Sigmoid colon (tissue), 6 donors: ENCODE measurements at regions not wholly inside any gene's neighbourhood (a gene's known extent, or its start where the extent isn't known, plus 50 kb on each side); places are given as distances from the start of the nearest gene placed in this dataset.

Source experiments
- DNase-seq: peaks from one replicate; pipeline ENCODE4 v3.0.0-alpha.2; 2019
- H3K27ac ChIP-seq, 4 donors: fragments of 200-600 bp; sonication (generic); one replicate each; pipeline ENCODE4 v1.5.1; 2016 to 2019; ENCODE audit warnings: mild to moderate bottlenecking in 1 of 4
- H3K27me3 ChIP-seq, 3 donors: fragments of 200-600 bp; sonication (generic); one replicate each; pipeline ENCODE4 v1.5.1; 2019; ENCODE audit warnings: mild to moderate bottlenecking in 1 of 3
- H3K36me3 ChIP-seq, 4 donors: fragments of 200-600 bp; sonication (generic); one replicate each; pipeline ENCODE4 v1.5.1; 2016 to 2019
- H3K4me1 ChIP-seq, 4 donors: fragments of 200-600 bp; sonication (generic); one replicate each; pipeline ENCODE4 v1.5.1; 2017 to 2019
- H3K4me3 ChIP-seq, 4 donors: fragments of 200-600 bp; sonication (generic); one replicate each; pipeline ENCODE4 v1.5.1; 2017 to 2019; ENCODE audit warnings: mild to moderate bottlenecking in 2 of 4, moderate library complexity in 1 of 4
- H3K9me3 ChIP-seq, 4 donors: fragments of 200-600 bp in 3 of 4; sonication (generic) in 3 of 4; one replicate each; pipeline versions ENCODE4 v1.5.1 to v1.6.1; 2013 to 2019
- EP300 ChIP-seq, 4 donors: sonication (generic); formaldehyde crosslinking; IDR thresholded peaks; one replicate each; pipeline ENCODE4 v1.6.1; 2017; ENCODE audit warnings: antibody characterized with exemption in 4 of 4
- POLR2A ChIP-seq, 2 donors: fragments of 450-650 bp; IDR thresholded peaks; one replicate each; pipeline ENCODE4 v1.6.1; 2016; ENCODE audit warnings: antibody characterized with exemption in 2 of 2, mild to moderate bottlenecking in 2 of 2, moderate library complexity in 2 of 2
- POLR2AphosphoS5 ChIP-seq, 4 donors: sonication (generic); formaldehyde crosslinking; IDR thresholded peaks; one replicate each; pipeline ENCODE4 v1.6.1; 2017; ENCODE audit warnings: antibody characterized with exemption in 4 of 4
- WGBS, 2 donors: extraction: QIAGEN DNeasy Blood & Tissue Kit; methylation state at CpG; one replicate each; pipeline ENCODE4 v1.1.7; 2013; 5-methylcytosine and 5-hydroxymethylcytosine counted together
- intact Hi-C: fragments of 100-400 bp; cut with DNase I; formaldehyde crosslinking; loops from one replicate; pipeline ENCODE4 v1.15.1; 2023
- TF ChIP-seq, protein P1 (sequence below), 4 experiments: fragments of 450-650 bp in 3 of 4; fragments of 200-600 bp in 1 of 4; IDR thresholded peaks; one replicate each; pipeline ENCODE4 v1.5.1; 2016 to 2019; ENCODE audit warnings: antibody characterized with exemption in 4 of 4, mild to moderate bottlenecking in 3 of 4, moderate library complexity in 2 of 4
- donor health status: healthy with polysubstance abuse.
- donor health status: healthy.

DNA sequence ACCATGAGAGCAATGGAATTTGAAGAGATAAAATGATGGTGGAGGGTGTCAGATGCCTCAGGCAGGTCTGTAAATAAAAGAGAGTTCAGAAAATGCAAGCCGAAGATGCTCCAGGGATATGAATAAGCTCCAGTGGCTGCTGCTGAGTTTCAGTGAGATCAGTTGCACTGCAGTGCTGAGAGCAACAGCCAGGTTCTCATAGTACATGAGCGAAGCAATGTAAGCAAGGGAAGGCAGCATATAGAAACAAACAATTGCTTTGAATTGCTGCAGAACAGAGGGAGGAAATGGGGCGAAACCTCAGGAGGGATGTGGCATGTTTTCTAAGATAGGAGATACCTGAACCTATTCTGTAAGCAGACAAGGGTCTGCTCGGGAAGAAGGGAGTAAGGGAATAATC, 369.5 kb downstream of the AASDHPPT start:
- no peaks in the 10 kb centered on the region for H3K27me3 ChIP-seq
- no peaks in the 10 kb centered on the region for H3K9me3 ChIP-seq
- WGBS, 2 donors, result 45 to 69% methylated on average over 4 of the region's 4 CpGs
- no peak for TF ChIP-seq EP300 (IDR thresholded peaks at IDR 0.05)
- TF ChIP-seq, protein P1, sequence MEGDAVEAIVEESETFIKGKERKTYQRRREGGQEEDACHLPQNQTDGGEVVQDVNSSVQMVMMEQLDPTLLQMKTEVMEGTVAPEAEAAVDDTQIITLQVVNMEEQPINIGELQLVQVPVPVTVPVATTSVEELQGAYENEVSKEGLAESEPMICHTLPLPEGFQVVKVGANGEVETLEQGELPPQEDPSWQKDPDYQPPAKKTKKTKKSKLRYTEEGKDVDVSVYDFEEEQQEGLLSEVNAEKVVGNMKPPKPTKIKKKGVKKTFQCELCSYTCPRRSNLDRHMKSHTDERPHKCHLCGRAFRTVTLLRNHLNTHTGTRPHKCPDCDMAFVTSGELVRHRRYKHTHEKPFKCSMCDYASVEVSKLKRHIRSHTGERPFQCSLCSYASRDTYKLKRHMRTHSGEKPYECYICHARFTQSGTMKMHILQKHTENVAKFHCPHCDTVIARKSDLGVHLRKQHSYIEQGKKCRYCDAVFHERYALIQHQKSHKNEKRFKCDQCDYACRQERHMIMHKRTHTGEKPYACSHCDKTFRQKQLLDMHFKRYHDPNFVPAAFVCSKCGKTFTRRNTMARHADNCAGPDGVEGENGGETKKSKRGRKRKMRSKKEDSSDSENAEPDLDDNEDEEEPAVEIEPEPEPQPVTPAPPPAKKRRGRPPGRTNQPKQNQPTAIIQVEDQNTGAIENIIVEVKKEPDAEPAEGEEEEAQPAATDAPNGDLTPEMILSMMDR (IDR thresholded peaks at IDR 0.05), result no peak
- no peak for TF ChIP-seq POLR2AphosphoS5 (IDR thresholded peaks at IDR 0.05)
- TF ChIP-seq POLR2A (IDR thresholded peaks at IDR 0.05), result no peak
- H3K4me3 ChIP-seq, result no peak overlapping the region
- intact Hi-C loops, result no loop called here
- no peak for DNase-seq
- peak overlapping the region in 1 of 4 donors; percentile 4 for H3K27ac ChIP-seq
- no peaks in the 10 kb centered on the region for H3K36me3 ChIP-seq
- peaks cover 0 to 16% (median 13%) of the 10 kb centered on the region in 4 donors for H3K4me1 ChIP-seq

DNA sequence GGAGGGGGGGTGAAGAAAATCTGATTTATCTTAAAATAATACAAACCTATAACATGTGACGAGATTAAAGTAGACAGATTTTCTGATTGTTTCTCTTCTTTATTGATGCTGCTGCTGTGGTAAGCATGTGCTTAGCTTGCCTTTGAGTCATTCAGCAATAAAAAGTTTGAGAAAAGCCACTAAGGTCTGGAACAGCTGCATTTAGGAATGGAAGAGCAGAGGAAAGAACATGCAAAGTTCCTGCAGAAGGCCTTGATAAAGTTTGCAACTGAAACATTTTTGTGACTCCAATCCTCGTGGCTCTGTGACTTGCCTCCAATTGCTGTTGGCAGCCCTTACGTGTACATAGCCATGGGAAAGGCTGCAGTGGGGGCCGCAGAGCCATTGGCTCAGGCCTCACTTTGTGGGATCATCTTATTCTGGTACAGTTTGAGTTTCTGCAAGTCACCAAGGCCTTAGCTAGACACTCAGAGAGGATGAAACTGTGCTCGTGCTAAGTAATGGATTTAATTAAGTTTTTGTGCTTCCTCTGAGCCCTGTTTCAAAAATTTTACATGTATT, 370.2 kb downstream of the AASDHPPT start:
- Histone ChIP-seq H3K4me1 (peaks cover 0 to 16% (median 13%) of the 10 kb centered on the region in 4 donors), H3K27me3 (no peaks in the 10 kb centered on the region), H3K27ac (peak overlapping the region in 1 of 4 donors; percentile 4), H3K4me3 (no peak overlapping the region), H3K9me3 (no peaks in the 10 kb centered on the region), H3K36me3 (no peaks in the 10 kb centered on the region)
- intact Hi-C loops, result no loop called here
- 55 to 70% methylated on average over 5 of the region's 5 CpGs for WGBS, 2 donors
- no peak for DNase-seq
- TF ChIP-seq POLR2A (IDR thresholded peaks at IDR 0.05) (no peak), EP300 (IDR thresholded peaks at IDR 0.05) (no peak), POLR2AphosphoS5 (IDR thresholded peaks at IDR 0.05) (no peak)
- TF ChIP-seq, protein P1 (IDR thresholded peaks at IDR 0.05), result no peak

DNA sequence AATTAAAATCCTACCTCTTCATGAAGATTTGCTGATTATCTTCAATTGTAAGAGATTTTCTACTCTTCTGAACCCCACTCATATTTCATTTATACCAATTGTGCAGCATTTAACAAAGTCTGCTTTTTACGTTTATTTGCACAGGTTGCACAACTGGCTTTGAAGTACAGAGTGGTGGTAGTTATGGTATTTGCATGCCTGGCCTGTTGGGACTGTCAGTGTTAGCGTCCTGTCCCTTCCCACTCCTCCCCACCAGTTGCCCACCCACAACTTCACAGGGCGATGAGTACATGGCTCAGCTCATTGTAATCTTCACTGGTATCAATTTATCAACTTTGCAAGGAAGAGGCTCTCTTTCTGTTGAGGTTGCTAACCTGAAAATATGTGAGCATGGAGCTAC, 372.3 kb downstream of the AASDHPPT start:
- H3K4me3 ChIP-seq, result no peak overlapping the region
- H3K27me3 ChIP-seq, result no peaks in the 10 kb centered on the region
- no peak overlapping the region for H3K27ac ChIP-seq
- intact Hi-C loops, result no loop called here
- no peaks in the 10 kb centered on the region for H3K9me3 ChIP-seq
- WGBS, 2 donors, result 45 to 66% methylated on average over 3 of the region's 3 CpGs
- no peaks in the 10 kb centered on the region for H3K36me3 ChIP-seq
- no peak for DNase-seq
- peaks cover 0 to 16% (median 13%) of the 10 kb centered on the region in 4 donors for H3K4me1 ChIP-seq
- TF ChIP-seq POLR2AphosphoS5 (IDR thresholded peaks at IDR 0.05), result no peak

DNA sequence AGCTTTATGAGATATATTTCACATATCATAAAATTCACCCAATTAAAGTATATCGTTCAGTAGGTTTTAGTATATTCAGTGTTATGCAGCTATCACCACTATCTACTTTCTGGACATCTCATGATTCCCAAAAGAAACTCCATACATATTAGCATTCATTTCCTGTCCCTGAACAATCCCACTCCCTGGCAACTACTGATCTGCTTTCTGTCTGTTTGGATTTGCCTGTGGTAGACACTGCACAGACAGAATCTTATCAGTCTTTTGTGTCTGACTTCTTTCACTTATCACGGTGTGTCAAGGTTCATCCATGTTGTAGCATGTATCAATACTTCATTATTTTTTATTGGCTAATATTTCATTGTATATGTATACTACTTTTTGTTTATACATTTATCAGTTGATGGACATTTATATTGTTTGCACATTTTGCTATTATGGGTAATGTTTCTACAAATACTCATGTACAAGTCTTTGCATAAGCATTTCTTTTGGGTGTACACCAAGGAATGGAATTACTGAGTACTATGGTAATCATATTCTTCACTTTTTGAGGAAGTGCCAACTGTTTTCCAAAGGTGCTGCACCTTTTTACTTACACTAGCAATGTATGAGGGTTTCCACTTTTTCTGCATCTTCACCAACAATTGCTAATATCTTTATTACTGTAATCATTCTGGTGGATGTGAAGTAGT, 373.9 kb downstream of the AASDHPPT start:
- no peak for DNase-seq
- Histone ChIP-seq H3K4me1 (peaks cover 0 to 16% (median 13%) of the 10 kb centered on the region in 4 donors), H3K27me3 (no peaks in the 10 kb centered on the region), H3K36me3 (no peaks in the 10 kb centered on the region), H3K4me3 (no peak overlapping the region), H3K27ac (no peak overlapping the region), H3K9me3 (no peaks in the 10 kb centered on the region)
- 53 to 61% methylated on average over 2 of the region's 2 CpGs for WGBS, 2 donors
- TF ChIP-seq EP300 (IDR thresholded peaks at IDR 0.05), result no peak
- TF ChIP-seq, protein P1 (IDR thresholded peaks at IDR 0.05), result no peak
- TF ChIP-seq POLR2A (IDR thresholded peaks at IDR 0.05), result no peak
- TF ChIP-seq POLR2AphosphoS5 (IDR thresholded peaks at IDR 0.05), result no peak
- intact Hi-C loops, result no loop called here

DNA sequence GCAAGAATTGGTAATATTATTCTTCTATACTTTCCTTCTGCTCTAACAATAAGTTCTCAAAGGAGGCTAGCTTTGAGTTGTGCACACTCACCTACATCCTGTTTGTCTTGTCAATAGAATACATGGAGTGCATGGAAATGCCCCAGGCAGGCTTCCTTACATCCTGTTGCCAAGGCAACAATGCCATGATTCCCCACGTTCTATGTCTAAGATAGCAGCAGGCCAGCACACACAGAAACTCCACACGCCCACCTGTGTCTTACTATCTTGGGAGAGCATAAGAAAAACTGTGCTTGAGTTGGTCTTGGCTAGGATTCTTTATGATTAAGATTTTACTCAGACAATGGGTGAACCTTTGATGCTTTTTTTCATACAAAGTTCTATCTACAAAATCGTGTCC, 379.2 kb downstream of the AASDHPPT start:
- DNase-seq, result no peak
- no peak overlapping the region for H3K27ac ChIP-seq
- intact Hi-C loops, result no loop called here
- H3K4me1 ChIP-seq, result no peaks in the 10 kb centered on the region
- H3K9me3 ChIP-seq, result no peaks in the 10 kb centered on the region
- no peaks in the 10 kb centered on the region for H3K27me3 ChIP-seq
- no peaks in the 10 kb centered on the region for H3K36me3 ChIP-seq
- H3K4me3 ChIP-seq, result no peak overlapping the region
- TF ChIP-seq POLR2AphosphoS5 (IDR thresholded peaks at IDR 0.05), result no peak
- TF ChIP-seq, protein P1 (IDR thresholded peaks at IDR 0.05), result no peak
- no peak for TF ChIP-seq POLR2A (IDR thresholded peaks at IDR 0.05)
- TF ChIP-seq EP300 (IDR thresholded peaks at IDR 0.05), result no peak
- 54 to 57% methylated on average over 3 of the region's 3 CpGs for WGBS, 2 donors
